Breast epithelium (tissue), 4 donors: ENCODE measurements at regions not wholly inside any gene's neighbourhood (a gene's known extent, or its start where the extent isn't known, plus 50 kb on each side); places are given as distances from the start of the nearest gene placed in this dataset.

Experiments used
- DNase-seq, 2 donors: peaks; one replicate each; pipeline ENCODE4 v3.0.0-alpha.2; 2019; ENCODE audit warnings: low spot score in 2 of 2
- H3K27ac ChIP-seq, 2 donors: fragments of 200-600 bp; sonication (generic) in 1 of 2; one replicate each; pipeline ENCODE4 v1.5.1; 2016 to 2019; ENCODE audit warnings: mild to moderate bottlenecking in 1 of 2
- H3K27me3 ChIP-seq, 2 donors: fragments of 200-600 bp; sonication (generic) in 1 of 2; one replicate each; pipeline versions ENCODE4 v1.5.1 to v1.6.0; 2017 to 2019; ENCODE audit warnings: control low read depth in 1 of 2, mild to moderate bottlenecking in 1 of 2
- H3K36me3 ChIP-seq: fragments of 200-600 bp; one replicate; pipeline ENCODE4 v1.5.1; 2019
- H3K4me1 ChIP-seq, 2 donors: fragments of 200-600 bp; sonication (generic); one replicate each; pipeline ENCODE4 v1.5.1; 2016 to 2019; ENCODE audit warnings: control low read depth in 1 of 2
- H3K4me3 ChIP-seq, 3 donors: fragments of 200-600 bp; sonication (generic); 1 replicate in 2 of 3; 2 replicates in 1 of 3; pipeline ENCODE4 v1.5.1; 2016 to 2019; ENCODE audit warnings: mild to moderate bottlenecking in 3 of 3, moderate library complexity in 2 of 3
- H3K9me3 ChIP-seq, 2 donors: fragments of 200-600 bp; sonication (generic) in 1 of 2; one replicate each; pipeline ENCODE4 v1.5.1; 2016 to 2019; ENCODE audit warnings: control low read depth in 1 of 2
- POLR2A ChIP-seq: fragments of 450-650 bp; IDR thresholded peaks from one replicate; pipeline ENCODE4 v1.6.1; 2016; ENCODE audit warnings: antibody characterized with exemption, mild to moderate bottlenecking, moderate library complexity
- POLR2AphosphoS5 ChIP-seq, 3 donors: sonication (generic); formaldehyde crosslinking; IDR thresholded peaks; one replicate each; pipeline ENCODE4 v1.6.1; 2017; ENCODE audit warnings: antibody characterized with exemption in 3 of 3
- intact Hi-C: fragments of 100-400 bp; cut with DNase I; formaldehyde crosslinking; loops from one replicate; pipeline ENCODE4 v1.15.1; 2023; ENCODE audit warnings: low total_unique reads
- TF ChIP-seq, protein P1 (sequence below), 3 donors: fragments of 450-650 bp; IDR thresholded peaks; one replicate each; pipeline ENCODE4 v1.5.1; 2016 to 2017; ENCODE audit warnings: antibody characterized with exemption in 3 of 3, mild to moderate bottlenecking in 3 of 3, moderate library complexity in 3 of 3

DNA sequence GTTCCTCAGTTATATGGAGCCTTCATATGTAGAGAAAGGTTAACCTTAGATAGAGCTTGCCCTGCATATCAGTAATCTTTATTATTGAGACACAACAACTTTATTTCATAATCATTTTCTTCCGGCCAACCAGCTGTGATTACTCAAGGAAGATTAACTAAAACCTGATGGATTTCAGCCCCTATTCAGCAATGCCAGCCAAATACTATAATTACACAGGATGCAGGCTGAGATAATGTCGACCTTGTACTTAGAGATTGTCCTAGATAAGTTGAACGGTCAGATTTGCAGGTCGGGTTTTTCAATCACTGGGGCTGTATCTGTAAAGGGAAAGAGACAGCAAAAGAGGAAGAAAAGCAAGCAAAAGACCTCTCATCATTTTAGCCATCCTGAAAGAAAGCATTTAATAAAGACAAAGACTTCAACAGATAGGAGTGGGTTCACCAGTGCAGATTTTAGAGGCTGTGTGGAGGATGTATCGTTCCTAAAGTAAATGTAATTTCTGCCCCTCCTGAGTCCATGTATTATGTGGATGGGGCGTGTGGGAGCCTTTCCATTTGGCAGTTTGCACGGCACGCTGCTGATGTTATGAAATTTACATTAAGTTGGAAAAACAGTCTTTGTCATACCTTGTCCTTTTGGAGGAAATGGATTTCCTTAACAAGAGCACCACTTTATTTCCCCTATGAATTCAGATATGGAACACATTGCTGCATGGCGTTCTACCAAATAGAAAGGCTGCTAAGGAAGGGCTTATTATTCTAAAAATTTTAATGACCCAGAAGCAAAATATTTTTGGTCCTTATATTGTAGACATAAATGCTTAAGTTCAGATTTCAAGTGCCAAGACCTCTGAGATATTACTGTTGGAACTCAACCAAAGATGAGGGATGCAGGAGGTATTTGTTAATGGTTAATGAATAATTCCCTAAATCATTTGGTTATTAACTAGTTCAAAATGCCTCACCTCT is 496.7 kb downstream of the SPRY1 start:
- no peaks in the 10 kb centered on the region for H3K27me3 ChIP-seq
- H3K36me3 ChIP-seq, result no peaks in the 10 kb centered on the region
- TF ChIP-seq POLR2AphosphoS5 (IDR thresholded peaks at IDR 0.05), result peak in 1 of 3 donors; percentile 36
- no peak for TF ChIP-seq POLR2A
- no peak for DNase-seq
- intact Hi-C loops, result no loop called here
- peak overlapping the region in 1 of 3 donors; percentile 24 for H3K4me3 ChIP-seq
- H3K27ac ChIP-seq, result peak overlapping the region in 1 of 2 donors; percentile 54
- H3K9me3 ChIP-seq, result no peaks in the 10 kb centered on the region
- no peaks in the 10 kb centered on the region for H3K4me1 ChIP-seq

GRCh38 chr4:123896446-123897071 is 500.0 kb downstream of the SPRY1 start:
- intact Hi-C loops, result no loop called here
- DNase-seq, result no peak
- TF ChIP-seq POLR2AphosphoS5 (IDR thresholded peaks at IDR 0.05), result no peak
- TF ChIP-seq POLR2A, result no peak
- TF ChIP-seq, protein P1, sequence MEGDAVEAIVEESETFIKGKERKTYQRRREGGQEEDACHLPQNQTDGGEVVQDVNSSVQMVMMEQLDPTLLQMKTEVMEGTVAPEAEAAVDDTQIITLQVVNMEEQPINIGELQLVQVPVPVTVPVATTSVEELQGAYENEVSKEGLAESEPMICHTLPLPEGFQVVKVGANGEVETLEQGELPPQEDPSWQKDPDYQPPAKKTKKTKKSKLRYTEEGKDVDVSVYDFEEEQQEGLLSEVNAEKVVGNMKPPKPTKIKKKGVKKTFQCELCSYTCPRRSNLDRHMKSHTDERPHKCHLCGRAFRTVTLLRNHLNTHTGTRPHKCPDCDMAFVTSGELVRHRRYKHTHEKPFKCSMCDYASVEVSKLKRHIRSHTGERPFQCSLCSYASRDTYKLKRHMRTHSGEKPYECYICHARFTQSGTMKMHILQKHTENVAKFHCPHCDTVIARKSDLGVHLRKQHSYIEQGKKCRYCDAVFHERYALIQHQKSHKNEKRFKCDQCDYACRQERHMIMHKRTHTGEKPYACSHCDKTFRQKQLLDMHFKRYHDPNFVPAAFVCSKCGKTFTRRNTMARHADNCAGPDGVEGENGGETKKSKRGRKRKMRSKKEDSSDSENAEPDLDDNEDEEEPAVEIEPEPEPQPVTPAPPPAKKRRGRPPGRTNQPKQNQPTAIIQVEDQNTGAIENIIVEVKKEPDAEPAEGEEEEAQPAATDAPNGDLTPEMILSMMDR (IDR thresholded peaks at IDR 0.05), result no peak
- Histone ChIP-seq H3K27me3 (no peaks in the 10 kb centered on the region), H3K27ac (no peak overlapping the region), H3K4me1 (no peaks in the 10 kb centered on the region), H3K9me3 (no peaks in the 10 kb centered on the region), H3K36me3 (no peaks in the 10 kb centered on the region), H3K4me3 (no peak overlapping the region)

DNA sequence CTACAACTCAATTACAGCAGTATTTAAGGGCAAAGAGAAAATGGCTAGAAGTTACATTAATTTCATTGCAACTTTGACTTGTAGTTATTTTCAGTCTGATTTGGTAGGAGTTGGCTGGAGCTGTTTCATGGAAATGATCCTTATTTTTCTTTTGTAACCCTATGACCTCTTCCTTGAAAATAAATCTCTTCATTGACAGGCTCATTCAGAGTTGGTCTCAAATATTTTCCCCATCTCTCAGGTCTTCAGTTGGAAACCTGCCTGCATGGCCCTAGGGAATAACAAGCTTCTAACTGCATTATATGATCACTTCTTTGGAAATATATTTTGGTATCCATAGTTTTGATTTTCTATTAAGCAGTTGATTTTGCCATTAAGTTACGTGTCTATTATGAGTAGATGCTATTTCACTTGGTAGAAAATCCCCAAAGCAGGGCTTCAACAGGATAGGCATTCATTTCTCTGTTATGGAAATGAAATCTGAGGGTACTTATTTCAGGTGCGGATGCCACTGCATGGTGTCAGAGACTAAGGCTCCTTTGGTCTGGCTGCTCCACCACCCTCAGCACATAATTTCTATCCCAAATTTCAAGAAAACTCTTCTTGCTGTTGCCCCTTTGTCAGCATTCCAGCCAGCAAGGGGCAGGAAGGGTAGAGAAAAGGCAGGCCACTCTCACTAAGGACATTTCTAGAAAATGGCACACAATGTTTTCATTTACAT is 502.5 kb downstream of the SPRY1 start:
- no peaks in the 10 kb centered on the region for H3K9me3 ChIP-seq
- TF ChIP-seq, protein P1 (IDR thresholded peaks at IDR 0.05), result no peak
- no peak for TF ChIP-seq POLR2AphosphoS5 (IDR thresholded peaks at IDR 0.05)
- no peak for TF ChIP-seq POLR2A
- H3K27ac ChIP-seq, result no peak overlapping the region
- H3K4me3 ChIP-seq, result no peak overlapping the region
- intact Hi-C loops, result no loop called here
- no peaks in the 10 kb centered on the region for H3K27me3 ChIP-seq
- H3K36me3 ChIP-seq, result no peaks in the 10 kb centered on the region
- no peaks in the 10 kb centered on the region for H3K4me1 ChIP-seq
- no peak for DNase-seq

DNA sequence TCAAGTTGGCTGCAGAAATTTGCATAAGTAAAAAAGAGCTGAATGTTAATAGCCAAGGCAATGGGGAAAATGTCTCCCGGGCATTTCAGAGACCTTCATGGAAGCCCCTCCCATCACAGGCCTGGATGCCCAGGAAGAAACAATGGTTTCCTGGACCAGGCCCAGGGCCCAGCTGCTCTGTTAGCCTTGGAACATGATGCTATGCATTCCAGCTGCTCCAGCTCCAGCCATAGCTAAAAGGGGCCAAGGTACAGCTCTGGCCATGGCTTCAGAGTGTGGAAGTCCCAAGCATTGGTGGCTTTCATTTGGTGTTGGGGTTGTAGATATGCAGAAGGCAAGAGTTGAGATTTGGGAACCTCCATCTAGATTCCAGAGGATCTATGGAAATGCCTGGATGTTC is 508.3 kb downstream of the SPRY1 start:
- TF ChIP-seq POLR2A (no peak), POLR2AphosphoS5 (IDR thresholded peaks at IDR 0.05) (no peak)
- TF ChIP-seq, protein P1 (IDR thresholded peaks at IDR 0.05), result no peak
- H3K27ac ChIP-seq, result no peak overlapping the region
- intact Hi-C loops, result no loop called here
- no peaks in the 10 kb centered on the region for H3K36me3 ChIP-seq
- no peak overlapping the region for H3K4me3 ChIP-seq
- H3K9me3 ChIP-seq, result peaks cover 6 to 8% of the 10 kb centered on the region in 2 donors
- no peaks in the 10 kb centered on the region for H3K27me3 ChIP-seq
- no peak for DNase-seq
- H3K4me1 ChIP-seq, result no peaks in the 10 kb centered on the region

DNA sequence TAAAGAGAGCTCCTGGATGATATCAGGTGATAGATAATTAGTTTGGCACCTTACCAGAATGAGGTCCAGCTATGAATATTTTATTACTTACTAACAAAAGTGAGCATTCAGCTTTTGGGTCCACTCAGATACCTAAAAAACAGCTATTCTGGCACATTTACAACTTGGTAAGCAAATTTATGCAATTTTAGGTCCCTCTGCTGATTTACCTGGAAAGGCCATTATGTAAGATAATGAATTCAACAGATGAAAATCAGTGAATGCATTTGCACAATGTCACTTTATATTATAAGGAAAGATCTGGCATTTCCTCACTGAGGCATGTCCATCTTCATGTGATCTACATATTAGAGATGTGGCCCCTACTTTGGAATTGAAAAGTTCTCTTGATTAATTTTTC is 517.0 kb downstream of the SPRY1 start:
- DNase-seq, result no peak
- TF ChIP-seq, protein P1 (IDR thresholded peaks at IDR 0.05), result no peak
- TF ChIP-seq POLR2A, result no peak
- TF ChIP-seq POLR2AphosphoS5 (IDR thresholded peaks at IDR 0.05), result no peak
- no peak overlapping the region for H3K27ac ChIP-seq
- no peak overlapping the region for H3K4me3 ChIP-seq
- no peaks in the 10 kb centered on the region for H3K4me1 ChIP-seq
- no peaks in the 10 kb centered on the region for H3K9me3 ChIP-seq
- no peaks in the 10 kb centered on the region for H3K27me3 ChIP-seq
- intact Hi-C loops, result no loop called here
- no peaks in the 10 kb centered on the region for H3K36me3 ChIP-seq
